Testis (tissue), 2 donors: ENCODE measurements at regions not wholly inside any gene's neighbourhood (a gene's known extent, or its start where the extent isn't known, plus 50 kb on each side); places are given as distances from the start of the nearest gene placed in this dataset.

ENCODE experiments used
- DNase-seq: peaks from one replicate; pipeline ENCODE4 v3.0.0-alpha.2; 2019
- H3K27ac ChIP-seq, 2 donors: fragments of 200-600 bp; sonication (generic); one replicate each; pipeline ENCODE4 v1.5.1; 2019
- H3K27me3 ChIP-seq: fragments of 200-600 bp; sonication (generic); one replicate; pipeline ENCODE4 v1.5.1; 2019
- H3K36me3 ChIP-seq: fragments of 200-600 bp; sonication (generic); one replicate; pipeline ENCODE4 v1.5.1; 2017; ENCODE audit warnings: low read depth; ENCODE audit errors: missing control alignments
- H3K4me1 ChIP-seq: fragments of 200-600 bp; sonication (generic); one replicate; pipeline ENCODE4 v1.5.1; 2019
- H3K4me3 ChIP-seq, 2 donors: fragments of 200-600 bp; sonication (generic); one replicate each; pipeline ENCODE4 v1.5.1; 2017 to 2019
- H3K9me3 ChIP-seq: fragments of 200-600 bp; sonication (generic); one replicate; pipeline ENCODE4 v1.5.1; 2017
- POLR2A ChIP-seq: fragments of 450-650 bp; IDR thresholded peaks from one replicate; pipeline ENCODE4 v1.6.1; 2017; ENCODE audit warnings: antibody characterized with exemption, mild to moderate bottlenecking, moderate library complexity
- WGBS, 2 donors: methylation state at CpG; one replicate each; pipeline ENCODE4 v1.1.5; 2018; 5-methylcytosine and 5-hydroxymethylcytosine counted together
- intact Hi-C: fragments of 100-400 bp; cut with DNase I; formaldehyde crosslinking; loops from one replicate; pipeline ENCODE4 v1.15.1; 2023; ENCODE audit warnings: low total_unique reads
- TF ChIP-seq, protein P1 (sequence below), 3 experiments: fragments of 450-650 bp in 2 of 3; fragments of 200-600 bp in 1 of 3; sonication (generic) in 1 of 3; IDR thresholded peaks; one replicate each; pipeline ENCODE4 v1.5.1; 2016 to 2019; ENCODE audit warnings: antibody characterized with exemption in 3 of 3, mild to moderate bottlenecking in 2 of 3, moderate library complexity in 1 of 3

DNA sequence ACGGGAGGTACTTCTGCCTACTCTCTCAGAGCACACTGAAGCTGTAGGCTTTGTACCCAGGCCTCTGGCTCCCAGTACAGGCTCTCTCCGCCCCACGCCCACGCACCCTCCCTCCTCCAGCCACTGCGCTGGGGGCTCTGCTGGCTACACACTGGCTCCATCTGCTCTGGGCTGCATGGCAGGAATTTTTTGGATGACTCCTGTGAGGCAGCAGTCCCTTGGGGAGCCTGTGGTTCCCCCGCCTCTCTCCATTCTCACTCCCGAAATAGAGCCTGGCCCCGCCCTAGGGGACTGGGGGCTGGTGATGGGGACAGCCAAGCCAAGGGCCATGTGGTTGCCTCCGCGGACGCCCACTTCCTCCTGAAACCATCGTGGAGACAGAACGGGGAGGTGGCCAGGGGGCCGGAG lies 58.1 kb upstream of the ADRA2C start:
- Histone ChIP-seq H3K27ac (no peak overlapping the region), H3K4me1 (peaks cover 16% of the 10 kb centered on the region), H3K4me3 (no peak overlapping the region), H3K9me3 (no peaks in the 10 kb centered on the region), H3K36me3 (no peaks in the 10 kb centered on the region), H3K27me3 (no peaks in the 10 kb centered on the region)
- TF ChIP-seq, protein P1, sequence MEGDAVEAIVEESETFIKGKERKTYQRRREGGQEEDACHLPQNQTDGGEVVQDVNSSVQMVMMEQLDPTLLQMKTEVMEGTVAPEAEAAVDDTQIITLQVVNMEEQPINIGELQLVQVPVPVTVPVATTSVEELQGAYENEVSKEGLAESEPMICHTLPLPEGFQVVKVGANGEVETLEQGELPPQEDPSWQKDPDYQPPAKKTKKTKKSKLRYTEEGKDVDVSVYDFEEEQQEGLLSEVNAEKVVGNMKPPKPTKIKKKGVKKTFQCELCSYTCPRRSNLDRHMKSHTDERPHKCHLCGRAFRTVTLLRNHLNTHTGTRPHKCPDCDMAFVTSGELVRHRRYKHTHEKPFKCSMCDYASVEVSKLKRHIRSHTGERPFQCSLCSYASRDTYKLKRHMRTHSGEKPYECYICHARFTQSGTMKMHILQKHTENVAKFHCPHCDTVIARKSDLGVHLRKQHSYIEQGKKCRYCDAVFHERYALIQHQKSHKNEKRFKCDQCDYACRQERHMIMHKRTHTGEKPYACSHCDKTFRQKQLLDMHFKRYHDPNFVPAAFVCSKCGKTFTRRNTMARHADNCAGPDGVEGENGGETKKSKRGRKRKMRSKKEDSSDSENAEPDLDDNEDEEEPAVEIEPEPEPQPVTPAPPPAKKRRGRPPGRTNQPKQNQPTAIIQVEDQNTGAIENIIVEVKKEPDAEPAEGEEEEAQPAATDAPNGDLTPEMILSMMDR (IDR thresholded peaks at IDR 0.05), result no peak
- no peak for TF ChIP-seq POLR2A
- DNase-seq, result peak; percentile 30
- 61 to 65% methylated on average over 12 to 14 of the region's 14 CpGs for WGBS, 2 donors
- intact Hi-C loops, result no loop called here

DNA sequence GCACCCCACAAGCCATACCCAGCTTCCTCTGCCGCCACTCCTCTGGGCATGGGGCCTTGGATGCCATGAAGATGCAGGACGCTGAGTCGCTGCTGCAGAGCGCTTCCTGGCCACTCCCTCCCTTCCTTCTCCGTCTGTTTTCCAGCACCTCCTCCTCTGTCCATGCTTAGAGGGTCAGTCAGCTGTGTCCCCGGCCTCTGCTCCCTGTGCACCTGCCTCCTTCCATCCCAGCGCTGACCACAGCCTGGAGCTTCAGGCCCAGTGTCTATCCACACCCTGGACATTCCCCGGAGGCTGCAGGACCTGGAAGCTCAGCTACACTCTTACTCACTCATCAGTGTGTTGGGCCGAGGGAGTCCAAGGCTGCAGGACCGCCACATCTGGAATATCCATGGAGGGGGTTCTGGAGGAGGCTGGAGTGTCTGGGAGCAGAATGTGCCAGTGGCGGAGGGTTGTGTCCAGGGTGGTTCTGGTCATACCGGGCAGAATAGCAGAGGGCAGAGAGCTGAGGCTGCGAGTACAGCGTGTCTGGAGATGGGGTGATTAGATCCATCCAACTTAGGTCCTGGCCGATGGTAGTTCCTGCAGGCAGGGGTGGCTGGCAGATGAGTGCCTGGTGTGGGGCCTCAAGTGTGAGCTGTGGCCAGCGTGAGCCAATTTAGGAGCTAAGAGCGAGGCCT lies 58.6 kb upstream of the ADRA2C start:
- Histone ChIP-seq H3K4me1 (peaks cover 16% of the 10 kb centered on the region), H3K36me3 (no peaks in the 10 kb centered on the region), H3K27ac (no peak overlapping the region), H3K9me3 (no peaks in the 10 kb centered on the region), H3K27me3 (no peaks in the 10 kb centered on the region), H3K4me3 (no peak overlapping the region)
- TF ChIP-seq, protein P1 (IDR thresholded peaks at IDR 0.05), result no peak
- no peak for TF ChIP-seq POLR2A
- no peak for DNase-seq
- WGBS, 2 donors, result 60 to 68% methylated on average over 10 to 17 of the region's 17 CpGs
- intact Hi-C loops, result no loop called here

DNA sequence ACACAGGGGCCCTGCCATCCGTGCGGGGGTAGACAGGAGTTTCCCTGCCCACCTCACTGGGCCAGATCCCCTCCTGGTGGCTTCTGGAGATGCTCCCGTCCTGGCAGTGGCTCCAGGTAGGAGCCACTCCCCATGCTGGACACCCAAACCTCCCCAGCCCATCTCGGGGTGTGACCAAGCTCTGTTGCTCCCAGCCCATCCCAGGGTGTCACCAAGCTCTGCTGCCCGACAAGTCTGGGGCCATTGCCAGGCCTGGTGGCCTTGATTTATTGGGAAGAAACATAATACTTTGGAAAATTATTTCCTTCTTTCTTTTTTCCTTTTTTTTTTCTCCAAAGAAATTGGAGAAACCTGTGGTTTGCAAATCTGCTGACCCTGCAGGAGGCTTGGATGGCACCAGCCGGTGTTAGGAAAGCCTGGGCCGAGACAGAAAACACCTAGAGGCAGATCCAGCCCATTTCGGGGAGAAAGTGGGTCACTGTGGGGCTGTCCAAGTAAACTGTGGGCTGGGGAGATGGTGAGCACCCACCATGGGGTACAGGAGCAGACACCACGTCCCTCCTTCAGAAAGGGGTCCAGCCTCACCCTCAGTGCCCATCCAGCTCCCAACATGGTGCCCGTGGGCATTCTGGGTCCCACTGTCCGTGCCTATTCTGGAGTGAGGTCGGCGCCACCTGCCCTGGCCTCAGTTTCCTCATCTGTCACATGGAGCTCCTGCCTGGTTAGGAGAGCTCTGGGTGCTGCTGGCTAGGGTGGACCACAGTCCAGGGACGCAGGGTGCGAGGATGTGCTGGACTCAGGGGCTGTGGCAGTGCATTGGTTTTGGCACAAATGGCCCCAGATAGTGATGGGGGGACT lies 59.4 kb upstream of the ADRA2C start:
- H3K4me1 ChIP-seq, result peaks cover 16% of the 10 kb centered on the region

DNA sequence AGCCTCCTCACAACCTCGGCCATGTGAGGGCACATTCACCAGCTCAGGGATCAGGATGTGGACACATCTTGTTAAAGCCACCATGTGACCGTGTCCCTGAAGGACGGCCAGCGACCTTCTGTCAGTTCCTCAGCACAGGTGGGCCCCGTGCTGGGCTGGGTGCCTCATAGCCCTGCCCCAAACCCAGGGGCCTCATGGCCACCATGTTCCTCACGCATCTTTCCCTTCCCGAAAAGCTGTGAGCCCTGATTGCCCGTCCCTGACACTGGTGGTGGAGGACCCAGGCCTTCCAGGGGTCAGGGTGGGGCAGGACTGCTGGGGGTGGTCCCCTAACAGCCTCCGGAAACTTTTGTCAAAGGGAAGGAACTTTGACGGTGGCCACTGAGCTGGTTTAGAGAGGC lies 60.1 kb upstream of the ADRA2C start:
- Histone ChIP-seq H3K9me3 (no peaks in the 10 kb centered on the region), H3K27me3 (no peaks in the 10 kb centered on the region), H3K36me3 (no peaks in the 10 kb centered on the region), H3K4me1 (peaks cover 16% of the 10 kb centered on the region), H3K27ac (no peak overlapping the region), H3K4me3 (no peak overlapping the region)
- WGBS, 2 donors, result 90 to 100% methylated on average over 1 to 10 of the region's 10 CpGs
- no peak for TF ChIP-seq POLR2A
- TF ChIP-seq, protein P1 (IDR thresholded peaks at IDR 0.05), result no peak
- intact Hi-C loops, result no loop called here
- no peak for DNase-seq

More for the DNA sequence above, 59.4 kb upstream of the ADRA2C start:
- no peaks in the 10 kb centered on the region for H3K36me3 ChIP-seq
- TF ChIP-seq POLR2A, result no peak
- TF ChIP-seq, protein P1 (IDR thresholded peaks at IDR 0.05), result no peak
- no peak for DNase-seq
- 81 to 93% methylated on average over 5 to 15 of the region's 15 CpGs for WGBS, 2 donors
- H3K27me3 ChIP-seq, result no peaks in the 10 kb centered on the region
- intact Hi-C loops, result no loop called here
- no peak overlapping the region for H3K4me3 ChIP-seq
- H3K27ac ChIP-seq, result no peak overlapping the region
- no peaks in the 10 kb centered on the region for H3K9me3 ChIP-seq
